HEK293T (cell line): ENCODE measurements at regions not wholly inside any gene's neighbourhood (a gene's known extent, or its start where the extent isn't known, plus 50 kb on each side); places are given as distances from the start of the nearest gene placed in this dataset.

Experiments used
- ARNT ChIP-seq: fragments of 450-650 bp; IDR thresholded peaks from 2 replicates; pipeline ENCODE4 v1.6.1; 2017; ENCODE audit warnings: mild to moderate bottlenecking
- BHLHE40 ChIP-seq: fragments of 450-650 bp; IDR thresholded peaks from 2 replicates; pipeline ENCODE4 v1.6.1; 2016; ENCODE audit warnings: mild to moderate bottlenecking, moderate library complexity, borderline replicate concordance
- ELF4 ChIP-seq: fragments of 450-650 bp; IDR thresholded peaks from 2 replicates; pipeline ENCODE4 v1.6.1; 2017; ENCODE audit warnings: antibody characterized with exemption
- FOXA1 ChIP-seq: fragments of 450-650 bp; IDR thresholded peaks from 2 replicates; pipeline ENCODE4 v1.6.1; 2016; ENCODE audit warnings: mild to moderate bottlenecking
- FOXK2 ChIP-seq: fragments of 450-650 bp; IDR thresholded peaks from 2 replicates; pipeline ENCODE4 v1.6.1; 2016; ENCODE audit warnings: mild to moderate bottlenecking
- FOXM1 ChIP-seq: fragments of 450-650 bp; IDR thresholded peaks from 2 replicates; pipeline ENCODE4 v1.6.1; 2017; ENCODE audit warnings: mild to moderate bottlenecking, borderline replicate concordance
- HDGF ChIP-seq: fragments of 450-650 bp; IDR thresholded peaks from 2 replicates; pipeline ENCODE4 v1.6.1; 2017; ENCODE audit warnings: antibody characterized with exemption, borderline replicate concordance
- LEF1 ChIP-seq: fragments of 450-650 bp; IDR thresholded peaks from 2 replicates; pipeline ENCODE4 v1.6.1; 2017; ENCODE audit warnings: mild to moderate bottlenecking, borderline replicate concordance
- NFRKB ChIP-seq: fragments of 450-650 bp; IDR thresholded peaks from 2 replicates; pipeline ENCODE4 v1.6.1; 2016; ENCODE audit warnings: mild to moderate bottlenecking, moderate library complexity
- PKNOX1 ChIP-seq: fragments of 450-650 bp; IDR thresholded peaks from 2 replicates; pipeline ENCODE4 v1.6.1; 2016
- SP1 ChIP-seq: fragments of 450-650 bp; IDR thresholded peaks from 2 replicates; pipeline ENCODE4 v1.6.1; 2017
- SUZ12 ChIP-seq: fragments of 450-650 bp; IDR thresholded peaks from 2 replicates; pipeline ENCODE4 v1.6.1; 2016; ENCODE audit warnings: mild to moderate bottlenecking
- TARDBP ChIP-seq: fragments of 450-650 bp; IDR thresholded peaks from 2 replicates; pipeline ENCODE4 v1.6.1; 2016
- ZNF384 ChIP-seq: fragments of 450-650 bp; IDR thresholded peaks from 2 replicates; pipeline ENCODE4 v1.6.1; 2016

- TF ChIP-seq FOXK2 (no peak), BHLHE40 (no peak), ZNF384 (no peak), PKNOX1 (no peak), TARDBP (no peak), FOXM1 (no peak), FOXA1 (no peak), NFRKB (no peak), HDGF (no peak), SUZ12 (no peak), ELF4 (no peak), LEF1 (no peak), SP1 (no peak), ARNT (no peak)
These were observed 281.3 kb upstream of the LMCD1 start for GRCh38 chr3:8220291-8220690.
